Nephron (organoid): ENCODE measurements at regions not wholly inside any gene's neighbourhood (a gene's known extent, or its start where the extent isn't known, plus 50 kb on each side); places are given as distances from the start of the nearest gene placed in this dataset.

Source experiments
- H3K27ac Mint-ChIP-seq, 3 experiments: 2 replicates each; pipeline ENCODE4 v1.8.0; 2020; ENCODE audit warnings: mixed read lengths in 3 of 3, mild to moderate bottlenecking in 2 of 3, moderate library complexity in 1 of 3
- H3K27me3 Mint-ChIP-seq: 2 replicates; pipeline ENCODE4 v1.8.0; 2021; ENCODE audit warnings: low read depth, mild to moderate bottlenecking, moderate library complexity, mixed read lengths
- H3K36me3 Mint-ChIP-seq: 2 replicates; pipeline ENCODE4 v1.8.0; 2020; ENCODE audit warnings: low read depth, mixed read lengths
- H3K4me1 Mint-ChIP-seq: 2 replicates; pipeline ENCODE4 v1.8.0; 2020; ENCODE audit warnings: mixed read lengths
- H3K4me3 Mint-ChIP-seq, 3 experiments: 2 replicates each; pipeline ENCODE4 v1.8.0; 2020; ENCODE audit warnings: mild to moderate bottlenecking in 3 of 3, mixed read lengths in 3 of 3, moderate library complexity in 2 of 3
- H3K9me3 Mint-ChIP-seq: 2 replicates; pipeline ENCODE4 v1.8.0; 2020; ENCODE audit warnings: mixed read lengths
- CTCF ChIP-seq, 3 experiments: fragments of 200-600 bp; sonication (generic); IDR thresholded peaks; one replicate each; pipeline ENCODE4 v1.5.0; 2021; ENCODE audit warnings: antibody characterized with exemption in 3 of 3; ENCODE audit not compliant: unreplicated experiment in 3 of 3

- Mint-ChIP-seq H3K4me1 (peaks cover 4% of the 10 kb centered on the region), H3K27me3 (peaks cover 13% of the 10 kb centered on the region), H3K4me3 (no peak overlapping the region), H3K9me3 (no peaks in the 10 kb centered on the region), H3K27ac (no peak overlapping the region), H3K36me3 (no peaks in the 10 kb centered on the region)
- TF ChIP-seq CTCF (IDR thresholded peaks at IDR 0.05; ENCODE audit: unreplicated experiment in 3 of 3): no peak
Measured at GRCh38 chr10:6674291-6674690, 94.2 kb upstream of the PRKCQ start.

- Mint-ChIP-seq H3K27me3 (peaks cover 6% of the 10 kb centered on the region), H3K27ac (no peak overlapping the region), H3K4me3 (no peak overlapping the region), H3K9me3 (no peaks in the 10 kb centered on the region), H3K4me1 (peaks cover 4% of the 10 kb centered on the region), H3K36me3 (no peaks in the 10 kb centered on the region)
- no peak for TF ChIP-seq CTCF (IDR thresholded peaks at IDR 0.05; ENCODE audit: unreplicated experiment in 3 of 3)
Measured at GRCh38 chr10:6671976-6672375, 91.9 kb upstream of the PRKCQ start.

- H3K27ac Mint-ChIP-seq: no peak overlapping the region
- H3K9me3 Mint-ChIP-seq: no peaks in the 10 kb centered on the region
- H3K27me3 Mint-ChIP-seq: peaks cover 2% of the 10 kb centered on the region
- H3K36me3 Mint-ChIP-seq: no peaks in the 10 kb centered on the region
- peaks cover 2% of the 10 kb centered on the region for H3K4me1 Mint-ChIP-seq
- no peak overlapping the region for H3K4me3 Mint-ChIP-seq
- peak; percentile 68 to 86 (median 75) for TF ChIP-seq CTCF (IDR thresholded peaks at IDR 0.05; ENCODE audit: unreplicated experiment in 3 of 3)
Measured at GRCh38 chr10:6669269-6669859, 89.3 kb upstream of the PRKCQ start.

- no peak overlapping the region for H3K27ac Mint-ChIP-seq
- no peaks in the 10 kb centered on the region for H3K4me1 Mint-ChIP-seq
- H3K36me3 Mint-ChIP-seq: no peaks in the 10 kb centered on the region
- no peaks in the 10 kb centered on the region for H3K27me3 Mint-ChIP-seq
- H3K4me3 Mint-ChIP-seq: no peak overlapping the region
- TF ChIP-seq CTCF (IDR thresholded peaks at IDR 0.05; ENCODE audit: unreplicated experiment in 3 of 3): peak; percentile 59 to 72 (median 69)
- H3K9me3 Mint-ChIP-seq: no peaks in the 10 kb centered on the region
Measured at GRCh38 chr10:6667679-6668270, 87.7 kb upstream of the PRKCQ start.

GRCh38 chr10:6667150-6667549 is 87.1 kb upstream of the PRKCQ start:
- Mint-ChIP-seq H3K27me3 (peaks cover 3% of the 10 kb centered on the region), H3K4me1 (no peaks in the 10 kb centered on the region), H3K9me3 (peaks cover 2% of the 10 kb centered on the region), H3K36me3 (no peaks in the 10 kb centered on the region), H3K27ac (no peak overlapping the region), H3K4me3 (no peak overlapping the region)
- TF ChIP-seq CTCF (IDR thresholded peaks at IDR 0.05; ENCODE audit: unreplicated experiment in 3 of 3): no peak

- no peak overlapping the region for H3K27ac Mint-ChIP-seq
- TF ChIP-seq CTCF (IDR thresholded peaks at IDR 0.05; ENCODE audit: unreplicated experiment in 3 of 3): no peak
Measured at GRCh38 chr10:6665847-6666246, 85.8 kb upstream of the PRKCQ start.

More at GRCh38 chr10:6665847-6666246, 85.8 kb upstream of the PRKCQ start:
- Mint-ChIP-seq H3K36me3 (no peaks in the 10 kb centered on the region), H3K4me3 (no peak overlapping the region), H3K4me1 (no peaks in the 10 kb centered on the region), H3K27me3 (peaks cover 3% of the 10 kb centered on the region), H3K9me3 (peaks cover 2% of the 10 kb centered on the region)
